ENCODE measurements at regions not wholly inside any gene's neighbourhood (a gene's known extent, or its start where the extent isn't known, plus 50 kb on each side); places are given as distances from the start of the nearest gene placed in this dataset.

DNA sequence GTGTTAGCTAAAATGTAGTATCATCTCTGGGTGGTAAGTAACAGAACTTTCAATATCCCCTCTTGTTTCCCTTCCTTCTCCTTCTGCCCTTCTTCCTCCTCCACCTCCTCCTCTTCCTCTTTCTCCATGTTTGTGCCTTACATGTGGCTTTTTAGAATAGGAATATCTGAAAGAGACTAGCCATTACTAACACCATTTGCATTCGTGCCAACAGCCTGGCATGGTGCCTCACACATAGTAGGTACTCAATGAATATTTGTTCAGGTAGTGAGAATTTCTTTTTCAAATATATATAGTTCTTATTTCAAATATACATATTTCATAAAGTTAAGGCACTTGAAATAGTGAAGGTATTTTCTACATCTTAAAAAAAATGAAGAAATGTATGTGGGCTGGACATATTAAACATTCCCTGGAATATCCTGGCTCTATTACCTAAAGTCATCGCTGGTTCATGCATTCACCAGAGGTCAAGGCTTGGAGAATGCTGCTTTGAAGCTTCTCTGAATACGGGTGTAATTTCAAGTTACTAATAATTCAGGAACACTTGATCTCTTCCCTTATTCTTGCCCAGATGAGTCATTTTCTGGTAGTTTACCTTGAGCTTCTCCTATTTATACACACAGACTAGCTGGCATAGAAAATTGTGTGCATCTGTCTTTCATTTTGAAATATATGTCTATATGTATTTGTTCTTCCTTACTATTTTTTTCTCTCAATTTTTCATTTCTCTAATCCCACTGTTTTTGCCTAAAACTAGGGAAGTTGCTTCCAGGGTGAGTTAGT lies 319.4 kb downstream of the TGFB2 start:
- no CpG with 5 or more reads among the region's 3 CpGs for WGBS (ENCODE audit: insufficient coverage)
- H3K4me3 ChIP-seq (ENCODE audit: control insufficient read depth in 1 of 7, extremely low read depth in 1 of 7, insufficient read depth in 4 of 7, low read depth in 2 of 7, low read length in 6 of 7): no peak overlapping the region
- H3K27me3 ChIP-seq (replicated peaks in 2 of 5; ENCODE audit: control insufficient read depth in 4 of 5, insufficient read depth in 5 of 5, low read length in 4 of 5): no peaks in the 10 kb centered on the region
- H3K27ac ChIP-seq (ENCODE audit: insufficient read depth in 1 of 2, low read depth in 1 of 2, low read length in 2 of 2, poor library complexity in 1 of 2, severe bottlenecking in 2 of 2): no peak overlapping the region
- POLR2A ChIA-PET: no interaction called here
- no peaks in the 10 kb centered on the region for H3K9me3 ChIP-seq (ENCODE audit: control extremely low read depth in 1 of 5, control insufficient read depth in 4 of 5, insufficient read depth in 2 of 5, low read depth in 1 of 5, low read length in 4 of 5)
- CTCF ChIA-PET: no interaction called here
- H3K4me1 ChIP-seq (ENCODE audit: control extremely low read depth in 1 of 4, control insufficient read depth in 4 of 4, insufficient read depth in 4 of 4, low read length in 3 of 4): no peaks in the 10 kb centered on the region
- no peaks in the 10 kb centered on the region for H3K36me3 ChIP-seq (ENCODE audit: control insufficient read depth in 4 of 4, insufficient read depth in 4 of 4, low read length in 3 of 4)
- no peak for DNase-seq

DNA sequence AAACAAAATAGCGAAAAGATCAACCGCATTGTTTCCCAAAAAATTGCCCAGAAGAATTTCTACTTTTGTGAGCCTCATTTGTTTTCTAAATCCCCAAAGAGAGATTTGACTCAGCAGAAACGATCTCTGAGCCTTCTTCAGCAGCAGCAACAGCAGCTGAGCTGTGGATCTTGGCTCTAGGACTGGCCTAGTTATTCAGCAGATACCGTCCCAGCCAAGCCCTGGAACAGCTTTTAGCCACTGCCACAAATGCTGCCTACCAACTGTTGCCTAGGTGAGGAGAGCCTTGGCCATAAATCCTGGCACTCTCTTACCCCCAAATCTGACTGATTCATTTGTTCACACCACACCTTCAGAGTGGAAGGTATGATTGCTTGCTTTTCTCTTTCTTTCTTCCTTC lies 320.1 kb downstream of the TGFB2 start:
- Histone ChIP-seq H3K9me3 (ENCODE audit: control extremely low read depth in 1 of 5, control insufficient read depth in 4 of 5, insufficient read depth in 2 of 5, low read depth in 1 of 5, low read length in 4 of 5) (no peaks in the 10 kb centered on the region), H3K27ac (ENCODE audit: insufficient read depth in 1 of 2, low read depth in 1 of 2, low read length in 2 of 2, poor library complexity in 1 of 2, severe bottlenecking in 2 of 2) (no peak overlapping the region), H3K4me3 (ENCODE audit: control insufficient read depth in 1 of 7, extremely low read depth in 1 of 7, insufficient read depth in 4 of 7, low read depth in 2 of 7, low read length in 6 of 7) (no peak overlapping the region), H3K36me3 (ENCODE audit: control insufficient read depth in 4 of 4, insufficient read depth in 4 of 4, low read length in 3 of 4) (no peaks in the 10 kb centered on the region), H3K27me3 (replicated peaks in 2 of 5; ENCODE audit: control insufficient read depth in 4 of 5, insufficient read depth in 5 of 5, low read length in 4 of 5) (no peaks in the 10 kb centered on the region), H3K4me1 (ENCODE audit: control extremely low read depth in 1 of 4, control insufficient read depth in 4 of 4, insufficient read depth in 4 of 4, low read length in 3 of 4) (no peaks in the 10 kb centered on the region)
- 76% methylated on average over 4 of the region's 4 CpGs for WGBS (ENCODE audit: insufficient coverage)
- DNase-seq: no peak
- ChIA-PET CTCF (no interaction called here), POLR2A (no interaction called here)

DNA sequence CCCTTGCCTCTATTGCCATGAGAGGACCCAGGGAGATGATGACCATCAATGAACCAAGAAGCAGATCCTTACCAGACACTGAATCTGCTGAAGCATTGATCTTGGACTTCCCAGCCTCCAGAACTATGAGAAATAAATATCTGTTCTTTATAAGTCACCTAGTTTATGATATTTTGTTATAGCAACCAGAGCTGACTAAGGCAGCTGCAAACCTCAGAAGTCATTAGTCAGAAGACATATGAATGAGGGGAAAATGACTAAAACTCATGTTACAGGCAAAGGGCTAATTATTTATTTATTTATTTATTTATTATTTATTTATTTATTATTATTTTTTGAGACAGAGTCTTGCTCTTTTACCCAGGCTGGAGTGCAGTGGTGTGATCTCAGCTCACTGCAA lies 321.1 kb downstream of the TGFB2 start:
- Histone ChIP-seq H3K4me1 (ENCODE audit: control extremely low read depth in 1 of 4, control insufficient read depth in 4 of 4, insufficient read depth in 4 of 4, low read length in 3 of 4) (no peaks in the 10 kb centered on the region), H3K36me3 (ENCODE audit: control insufficient read depth in 4 of 4, insufficient read depth in 4 of 4, low read length in 3 of 4) (no peaks in the 10 kb centered on the region), H3K4me3 (ENCODE audit: control insufficient read depth in 1 of 7, extremely low read depth in 1 of 7, insufficient read depth in 4 of 7, low read depth in 2 of 7, low read length in 6 of 7) (no peak overlapping the region), H3K27ac (ENCODE audit: insufficient read depth in 1 of 2, low read depth in 1 of 2, low read length in 2 of 2, poor library complexity in 1 of 2, severe bottlenecking in 2 of 2) (no peak overlapping the region), H3K9me3 (ENCODE audit: control extremely low read depth in 1 of 5, control insufficient read depth in 4 of 5, insufficient read depth in 2 of 5, low read depth in 1 of 5, low read length in 4 of 5) (no peaks in the 10 kb centered on the region), H3K27me3 (replicated peaks in 2 of 5; ENCODE audit: control insufficient read depth in 4 of 5, insufficient read depth in 5 of 5, low read length in 4 of 5) (no peaks in the 10 kb centered on the region)
- ChIA-PET CTCF (no interaction called here), POLR2A (no interaction called here)
- DNase-seq: no peak

DNA sequence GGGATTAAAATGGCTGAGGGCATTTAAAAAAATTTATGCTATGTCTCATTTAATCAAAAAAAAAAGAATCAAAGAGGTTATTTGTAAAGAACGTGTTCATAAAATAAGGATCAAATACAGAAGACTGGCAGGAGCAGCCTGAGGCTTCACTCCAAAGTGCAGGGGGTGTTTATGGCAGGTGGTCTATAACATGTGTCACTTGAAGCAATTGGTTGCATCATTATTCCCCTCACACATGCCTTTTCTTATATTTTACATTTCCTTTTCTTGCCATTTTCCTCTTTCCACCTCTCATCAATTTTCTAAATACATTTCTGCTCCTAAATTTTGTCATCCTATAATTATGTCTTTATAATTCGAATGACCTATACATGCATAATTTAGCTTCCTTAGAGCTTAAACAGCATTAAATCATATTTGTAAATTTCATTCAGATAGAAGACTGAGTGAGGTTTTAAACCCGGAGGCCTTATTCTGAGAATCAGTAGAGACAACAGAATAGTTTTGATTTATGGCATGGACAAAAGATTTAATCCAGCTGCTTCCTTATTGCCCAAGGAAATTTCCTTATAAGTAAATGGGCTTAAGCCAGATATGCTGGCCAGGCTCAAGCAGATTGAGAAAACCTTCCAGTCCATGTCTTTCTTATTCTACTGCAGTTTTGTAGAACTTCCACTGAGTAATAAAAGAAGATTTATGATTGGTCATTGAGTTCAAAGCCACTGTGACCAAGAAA lies 322.8 kb downstream of the TGFB2 start:
- Histone ChIP-seq H3K9me3 (ENCODE audit: control extremely low read depth in 1 of 5, control insufficient read depth in 4 of 5, insufficient read depth in 2 of 5, low read depth in 1 of 5, low read length in 4 of 5) (no peaks in the 10 kb centered on the region), H3K36me3 (ENCODE audit: control insufficient read depth in 4 of 4, insufficient read depth in 4 of 4, low read length in 3 of 4) (no peaks in the 10 kb centered on the region), H3K4me1 (ENCODE audit: control extremely low read depth in 1 of 4, control insufficient read depth in 4 of 4, insufficient read depth in 4 of 4, low read length in 3 of 4) (no peaks in the 10 kb centered on the region), H3K4me3 (ENCODE audit: control insufficient read depth in 1 of 7, extremely low read depth in 1 of 7, insufficient read depth in 4 of 7, low read depth in 2 of 7, low read length in 6 of 7) (no peak overlapping the region), H3K27ac (ENCODE audit: insufficient read depth in 1 of 2, low read depth in 1 of 2, low read length in 2 of 2, poor library complexity in 1 of 2, severe bottlenecking in 2 of 2) (no peak overlapping the region), H3K27me3 (replicated peaks in 2 of 5; ENCODE audit: control insufficient read depth in 4 of 5, insufficient read depth in 5 of 5, low read length in 4 of 5) (no peaks in the 10 kb centered on the region)
- no peak for DNase-seq
- ChIA-PET POLR2A (no interaction called here), CTCF (no interaction called here)
- WGBS (ENCODE audit: insufficient coverage): 60% methylated on average over 1 of the region's 3 CpGs

DNA sequence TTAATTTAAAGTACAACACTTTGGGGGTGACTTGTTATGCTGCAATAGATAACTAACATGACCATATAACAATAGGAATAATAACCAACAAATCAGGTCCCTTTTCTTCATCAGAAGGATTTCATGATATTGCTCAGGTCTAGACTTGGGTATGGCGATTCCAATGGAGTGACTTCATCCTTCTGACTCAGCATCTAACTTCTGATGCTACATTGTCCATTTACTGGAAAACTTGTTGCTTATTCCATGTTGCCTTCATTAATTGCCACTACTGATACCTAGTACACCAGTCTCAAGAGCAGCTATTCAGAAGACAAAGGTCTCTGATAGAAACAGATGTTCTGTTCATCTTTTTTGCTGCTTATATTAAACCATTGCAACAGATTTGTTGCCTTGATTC lies 324.3 kb downstream of the TGFB2 start:
- Histone ChIP-seq H3K4me3 (ENCODE audit: control insufficient read depth in 1 of 7, extremely low read depth in 1 of 7, insufficient read depth in 4 of 7, low read depth in 2 of 7, low read length in 6 of 7) (no peak overlapping the region), H3K9me3 (ENCODE audit: control extremely low read depth in 1 of 5, control insufficient read depth in 4 of 5, insufficient read depth in 2 of 5, low read depth in 1 of 5, low read length in 4 of 5) (no peaks in the 10 kb centered on the region), H3K36me3 (ENCODE audit: control insufficient read depth in 4 of 4, insufficient read depth in 4 of 4, low read length in 3 of 4) (no peaks in the 10 kb centered on the region), H3K27ac (ENCODE audit: insufficient read depth in 1 of 2, low read depth in 1 of 2, low read length in 2 of 2, poor library complexity in 1 of 2, severe bottlenecking in 2 of 2) (no peak overlapping the region), H3K4me1 (ENCODE audit: control extremely low read depth in 1 of 4, control insufficient read depth in 4 of 4, insufficient read depth in 4 of 4, low read length in 3 of 4) (no peaks in the 10 kb centered on the region), H3K27me3 (replicated peaks in 2 of 5; ENCODE audit: control insufficient read depth in 4 of 5, insufficient read depth in 5 of 5, low read length in 4 of 5) (no peaks in the 10 kb centered on the region)
- POLR2A ChIA-PET: no interaction called here
- CTCF ChIA-PET: interaction anchor here (0.6 kb wide), 1 partner anchor 39 kb away, joined by 3 read pairs; no protein-coding TSS in a partner anchor
- 100% methylated on average over 1 of the region's 1 CpG for WGBS (ENCODE audit: insufficient coverage)
- DNase-seq: no peak

DNA sequence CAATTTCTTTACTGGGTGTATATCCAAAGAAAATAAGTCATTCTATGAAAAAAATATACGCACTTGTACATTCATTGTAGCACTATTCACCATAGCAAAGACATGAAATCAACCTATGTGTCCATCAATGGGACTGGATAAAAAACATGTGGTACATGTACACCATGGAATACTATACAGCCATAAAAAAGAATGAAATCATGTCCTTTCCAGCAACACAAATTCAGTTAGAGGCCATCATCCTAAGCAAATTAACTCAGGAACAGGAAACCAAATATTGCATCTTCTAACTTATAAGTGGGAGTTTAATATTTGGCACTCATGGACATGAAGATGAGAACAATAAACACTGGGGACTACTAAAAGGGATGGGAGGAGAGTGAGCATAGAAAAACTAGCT lies 325.7 kb downstream of the TGFB2 start:
- WGBS (ENCODE audit: insufficient coverage): no CpG with 5 or more reads among the region's 1 CpG
- CTCF ChIA-PET: no interaction called here

DNA sequence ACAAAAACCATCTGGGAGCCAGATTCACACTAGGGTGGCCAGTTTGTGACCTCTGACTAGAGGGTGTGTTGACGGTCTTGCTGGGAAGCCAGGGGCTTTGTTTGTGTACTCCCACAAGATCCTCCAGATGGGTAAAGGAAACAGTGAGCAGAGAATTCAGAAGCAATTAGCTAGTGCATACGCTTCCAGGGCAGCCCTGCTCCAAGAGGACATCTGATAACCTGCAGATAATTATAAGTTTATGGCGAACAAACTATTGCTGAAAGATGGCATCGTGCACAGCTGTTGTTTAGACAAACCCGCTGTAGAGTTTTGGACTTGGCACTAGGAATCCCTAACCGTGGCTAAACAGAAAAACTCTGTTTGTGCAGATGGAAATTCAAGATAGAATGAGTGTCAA lies 326.4 kb downstream of the TGFB2 start:
- ChIA-PET CTCF (interaction anchor here (0.5 kb wide), 1 partner anchor 755 kb away, joined by 3 read pairs; no protein-coding TSS in a partner anchor), POLR2A (no interaction called here)
- WGBS (ENCODE audit: insufficient coverage): 68% methylated on average over 6 of the region's 6 CpGs
- no peak for DNase-seq
- Histone ChIP-seq H3K27me3 (replicated peaks in 2 of 5; ENCODE audit: control insufficient read depth in 4 of 5, insufficient read depth in 5 of 5, low read length in 4 of 5) (no peaks in the 10 kb centered on the region), H3K36me3 (ENCODE audit: control insufficient read depth in 4 of 4, insufficient read depth in 4 of 4, low read length in 3 of 4) (no peaks in the 10 kb centered on the region), H3K4me1 (ENCODE audit: control extremely low read depth in 1 of 4, control insufficient read depth in 4 of 4, insufficient read depth in 4 of 4, low read length in 3 of 4) (no peaks in the 10 kb centered on the region), H3K27ac (ENCODE audit: insufficient read depth in 1 of 2, low read depth in 1 of 2, low read length in 2 of 2, poor library complexity in 1 of 2, severe bottlenecking in 2 of 2) (no peak overlapping the region), H3K4me3 (ENCODE audit: control insufficient read depth in 1 of 7, extremely low read depth in 1 of 7, insufficient read depth in 4 of 7, low read depth in 2 of 7, low read length in 6 of 7) (no peak overlapping the region), H3K9me3 (ENCODE audit: control extremely low read depth in 1 of 5, control insufficient read depth in 4 of 5, insufficient read depth in 2 of 5, low read depth in 1 of 5, low read length in 4 of 5) (no peaks in the 10 kb centered on the region)

More for the DNA sequence above, 325.7 kb downstream of the TGFB2 start:
- POLR2A ChIA-PET: no interaction called here
- no peak for DNase-seq
- H3K4me1 ChIP-seq (ENCODE audit: control extremely low read depth in 1 of 4, control insufficient read depth in 4 of 4, insufficient read depth in 4 of 4, low read length in 3 of 4): no peaks in the 10 kb centered on the region
- H3K9me3 ChIP-seq (ENCODE audit: control extremely low read depth in 1 of 5, control insufficient read depth in 4 of 5, insufficient read depth in 2 of 5, low read depth in 1 of 5, low read length in 4 of 5): no peaks in the 10 kb centered on the region
- H3K27ac ChIP-seq (ENCODE audit: insufficient read depth in 1 of 2, low read depth in 1 of 2, low read length in 2 of 2, poor library complexity in 1 of 2, severe bottlenecking in 2 of 2): no peak overlapping the region
- H3K4me3 ChIP-seq (ENCODE audit: control insufficient read depth in 1 of 7, extremely low read depth in 1 of 7, insufficient read depth in 4 of 7, low read depth in 2 of 7, low read length in 6 of 7): no peak overlapping the region
- H3K27me3 ChIP-seq (replicated peaks in 2 of 5; ENCODE audit: control insufficient read depth in 4 of 5, insufficient read depth in 5 of 5, low read length in 4 of 5): no peaks in the 10 kb centered on the region
- no peaks in the 10 kb centered on the region for H3K36me3 ChIP-seq (ENCODE audit: control insufficient read depth in 4 of 4, insufficient read depth in 4 of 4, low read length in 3 of 4)
